OCI-LY1 (cell line): ENCODE measurements at regions not wholly inside any gene's neighbourhood (a gene's known extent, or its start where the extent isn't known, plus 50 kb on each side); places are given as distances from the start of the nearest gene placed in this dataset.

Source experiments
- CTCF ChIP-seq: fragments of 200-600 bp; sonication (generic), shearing (Covaris generic); IDR thresholded peaks from 2 replicates; pipeline ENCODE4 v1.5.1; 2017; ENCODE audit warnings: mild to moderate bottlenecking, antibody characterized with exemption, low read length, moderate library complexity, mixed read lengths
- EZH2 ChIP-seq: fragments of 200-600 bp; sonication (generic), shearing (Covaris generic); IDR thresholded peaks from 2 replicates; pipeline ENCODE4 v1.8.0; 2017; ENCODE audit warnings: borderline replicate concordance, mixed run types, mild to moderate bottlenecking, antibody characterized with exemption, low read length, moderate library complexity, mixed read lengths

DNA sequence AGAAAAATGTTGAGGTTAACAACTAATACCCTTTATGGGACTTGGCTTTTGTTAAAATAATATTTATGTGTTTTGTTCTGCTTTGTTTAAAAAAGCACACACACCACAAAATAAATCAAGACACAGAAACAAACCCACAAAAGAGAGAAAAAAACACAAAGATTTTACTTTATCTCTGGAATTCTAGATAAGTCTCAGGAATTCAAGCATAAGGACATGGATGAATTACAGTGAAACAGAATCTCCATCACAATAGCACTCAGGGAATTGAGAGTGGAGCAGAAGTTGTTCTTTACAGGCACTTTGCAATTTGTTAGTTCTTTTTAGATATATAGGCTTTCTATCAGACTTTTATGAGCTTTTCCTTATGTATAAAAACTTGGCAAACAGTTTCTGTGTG lies 360.9 kb upstream of the ZC3H15 start:
- no peak for TF ChIP-seq CTCF
- TF ChIP-seq EZH2, result no peak
